ENCODE measurements at regions not wholly inside any gene's neighbourhood (a gene's known extent, or its start where the extent isn't known, plus 50 kb on each side); places are given as distances from the start of the nearest gene placed in this dataset.
"Not testable (repeated sequence)": the region's sequence is repeated elsewhere in the genome, so short reads cannot be mapped to it uniquely, and the experiment has no call there.

DNA sequence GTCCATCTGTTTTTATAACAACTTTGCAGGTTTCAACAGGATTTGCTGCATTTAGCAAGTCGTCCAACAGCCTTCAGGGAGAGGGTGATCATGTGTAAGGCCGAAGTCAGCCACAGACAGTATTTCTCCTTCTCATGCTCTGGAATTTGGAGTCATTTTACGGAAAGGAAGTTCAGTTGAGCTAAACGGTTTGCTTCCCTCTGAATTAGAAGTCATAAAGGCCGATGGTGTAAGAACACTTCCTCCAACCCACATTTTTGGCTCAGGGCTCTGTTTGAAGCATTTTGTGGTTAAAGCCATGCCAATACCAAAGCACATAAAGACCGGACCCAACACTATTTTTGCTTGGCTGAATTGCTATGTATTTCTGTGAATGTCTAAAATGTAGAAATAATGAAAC lies 129.5 kb downstream of the TMEM182 start:
- no peak overlapping the region for H3K4me3 Mint-ChIP-seq
- no peaks in the 10 kb centered on the region for H3K27me3 Mint-ChIP-seq (ENCODE audit: low read depth)
- no peak for DNase-seq (ENCODE audit: low read depth, low spot score)
- H3K4me1 Mint-ChIP-seq: peaks cover 6% of the 10 kb centered on the region
- no peaks in the 10 kb centered on the region for H3K36me3 Mint-ChIP-seq (ENCODE audit: low read depth)
- H3K9me3 Mint-ChIP-seq: no peaks in the 10 kb centered on the region
- no peak overlapping the region for H3K27ac Mint-ChIP-seq (ENCODE audit: unreplicated experiment)
- TF ChIP-seq, protein P1, sequence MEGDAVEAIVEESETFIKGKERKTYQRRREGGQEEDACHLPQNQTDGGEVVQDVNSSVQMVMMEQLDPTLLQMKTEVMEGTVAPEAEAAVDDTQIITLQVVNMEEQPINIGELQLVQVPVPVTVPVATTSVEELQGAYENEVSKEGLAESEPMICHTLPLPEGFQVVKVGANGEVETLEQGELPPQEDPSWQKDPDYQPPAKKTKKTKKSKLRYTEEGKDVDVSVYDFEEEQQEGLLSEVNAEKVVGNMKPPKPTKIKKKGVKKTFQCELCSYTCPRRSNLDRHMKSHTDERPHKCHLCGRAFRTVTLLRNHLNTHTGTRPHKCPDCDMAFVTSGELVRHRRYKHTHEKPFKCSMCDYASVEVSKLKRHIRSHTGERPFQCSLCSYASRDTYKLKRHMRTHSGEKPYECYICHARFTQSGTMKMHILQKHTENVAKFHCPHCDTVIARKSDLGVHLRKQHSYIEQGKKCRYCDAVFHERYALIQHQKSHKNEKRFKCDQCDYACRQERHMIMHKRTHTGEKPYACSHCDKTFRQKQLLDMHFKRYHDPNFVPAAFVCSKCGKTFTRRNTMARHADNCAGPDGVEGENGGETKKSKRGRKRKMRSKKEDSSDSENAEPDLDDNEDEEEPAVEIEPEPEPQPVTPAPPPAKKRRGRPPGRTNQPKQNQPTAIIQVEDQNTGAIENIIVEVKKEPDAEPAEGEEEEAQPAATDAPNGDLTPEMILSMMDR (conservative IDR thresholded peaks at IDR 0.05): no peak

DNA sequence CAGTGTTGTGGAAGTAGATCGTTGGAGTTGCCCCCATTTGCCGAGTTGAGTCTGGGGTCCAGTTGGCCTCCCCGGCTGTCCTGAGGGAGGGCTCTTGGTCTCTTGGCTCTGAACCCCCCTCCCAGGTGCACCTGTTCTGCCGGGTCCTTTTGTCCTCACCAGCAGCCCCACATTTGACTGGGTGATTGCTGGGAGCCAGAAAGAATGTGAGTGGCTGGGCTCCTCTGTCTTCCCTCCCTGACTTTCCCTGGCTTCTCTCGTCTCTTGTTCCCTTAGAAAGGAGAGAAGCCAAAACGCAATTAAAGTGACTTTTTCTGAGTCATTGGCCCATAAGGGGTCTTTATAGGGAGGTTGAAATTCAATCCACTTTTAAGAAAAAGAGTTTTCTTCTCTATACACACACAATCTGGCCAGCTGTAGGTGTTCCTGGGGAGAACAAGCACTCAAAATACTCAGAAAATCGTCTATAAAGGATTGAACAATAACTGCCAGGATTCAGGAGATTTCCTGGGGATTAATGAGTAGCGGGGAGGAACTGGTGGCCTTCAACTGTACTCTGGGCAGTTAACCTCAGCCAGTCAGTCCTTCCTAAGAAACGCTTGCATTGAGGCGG lies 131.0 kb downstream of the TMEM182 start:
- no peaks in the 10 kb centered on the region for H3K27me3 Mint-ChIP-seq (ENCODE audit: low read depth)
- peaks cover 6% of the 10 kb centered on the region for H3K4me1 Mint-ChIP-seq
- no peak overlapping the region for H3K4me3 Mint-ChIP-seq
- no peak for DNase-seq (ENCODE audit: low read depth, low spot score)
- TF ChIP-seq, protein P1 (conservative IDR thresholded peaks at IDR 0.05): no peak
- H3K36me3 Mint-ChIP-seq (ENCODE audit: low read depth): no peaks in the 10 kb centered on the region
- no peaks in the 10 kb centered on the region for H3K9me3 Mint-ChIP-seq
- H3K27ac Mint-ChIP-seq (ENCODE audit: unreplicated experiment): no peak overlapping the region

DNA sequence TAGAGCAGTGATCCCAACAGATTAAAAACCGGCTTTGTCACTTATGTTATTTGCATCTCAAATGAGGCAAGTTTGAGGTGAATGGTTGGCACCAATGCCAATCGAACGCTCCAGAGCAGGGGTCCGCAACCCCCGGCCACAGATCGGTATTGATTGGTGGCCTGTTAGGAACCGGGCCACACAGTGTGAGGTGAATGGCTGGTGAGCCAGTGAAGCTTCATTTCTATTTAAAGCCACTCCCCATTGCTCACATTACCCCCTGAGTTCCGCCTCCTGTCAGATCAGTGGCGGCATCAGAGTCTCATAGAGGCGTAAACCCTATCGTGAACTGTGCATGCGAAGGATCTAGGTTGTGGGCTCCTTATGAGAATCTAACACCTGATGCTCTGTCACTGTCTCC lies 132.0 kb downstream of the TMEM182 start:
- peaks cover 2% of the 10 kb centered on the region for H3K9me3 Mint-ChIP-seq
- TF ChIP-seq, protein P1 (conservative IDR thresholded peaks at IDR 0.05): no peak
- no peaks in the 10 kb centered on the region for H3K27me3 Mint-ChIP-seq (ENCODE audit: low read depth)
- no peaks in the 10 kb centered on the region for H3K36me3 Mint-ChIP-seq (ENCODE audit: low read depth)
- no peak for DNase-seq (ENCODE audit: low read depth, low spot score)
- H3K4me1 Mint-ChIP-seq: peaks cover 6% of the 10 kb centered on the region
- no peak overlapping the region for H3K4me3 Mint-ChIP-seq
- no peak overlapping the region for H3K27ac Mint-ChIP-seq (ENCODE audit: unreplicated experiment)

DNA sequence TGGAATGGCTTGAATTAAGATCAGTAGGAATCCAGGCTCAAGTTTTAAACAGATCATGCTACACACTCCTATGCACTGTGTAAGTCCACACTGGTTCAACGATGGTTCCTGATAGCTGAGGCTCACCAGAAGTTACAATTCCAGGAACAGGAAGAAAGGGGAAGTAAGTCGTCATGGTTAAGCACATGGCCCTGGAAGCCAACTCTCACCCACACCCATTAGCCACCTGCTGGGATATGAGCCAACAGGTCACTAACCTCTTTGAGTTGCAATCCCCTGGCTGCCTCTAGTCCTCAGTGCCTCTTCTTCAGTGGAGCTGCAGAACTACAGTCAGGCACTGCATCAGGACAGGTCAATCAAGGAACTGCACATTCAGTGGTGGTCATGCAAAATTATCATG lies 133.5 kb downstream of the TMEM182 start:
- Mint-ChIP-seq H3K4me1 (peaks cover 6% of the 10 kb centered on the region), H3K36me3 (ENCODE audit: low read depth) (no peaks in the 10 kb centered on the region), H3K27me3 (ENCODE audit: low read depth) (no peaks in the 10 kb centered on the region), H3K27ac (ENCODE audit: unreplicated experiment) (no peak overlapping the region), H3K4me3 (no peak overlapping the region), H3K9me3 (peaks cover 2% of the 10 kb centered on the region)
- DNase-seq (ENCODE audit: low read depth, low spot score): no peak
- TF ChIP-seq, protein P1 (conservative IDR thresholded peaks at IDR 0.05): no peak

DNA sequence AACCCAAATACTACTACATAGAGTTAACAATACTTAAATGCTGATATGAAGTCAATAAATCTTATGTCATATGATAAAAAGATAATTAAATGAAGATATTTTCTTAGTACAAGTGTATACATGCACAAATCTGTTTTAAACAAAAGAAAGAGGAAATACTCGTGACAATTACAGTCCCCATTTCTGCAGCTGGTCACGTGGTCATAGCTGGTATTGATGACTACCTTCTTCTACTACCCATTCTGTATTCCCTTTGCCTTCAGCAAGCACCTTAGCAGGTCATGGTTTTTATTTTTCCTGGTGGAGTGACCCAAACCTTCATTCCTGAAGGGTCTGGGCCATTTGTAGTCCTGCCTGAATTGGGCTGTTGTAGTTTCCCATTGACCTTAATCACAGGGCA lies 147.4 kb downstream of the TMEM182 start:
- not testable (repeated sequence) for H3K4me3 Mint-ChIP-seq; H3K4me1 Mint-ChIP-seq; H3K27me3 Mint-ChIP-seq (ENCODE audit: low read depth); H3K27ac Mint-ChIP-seq (ENCODE audit: unreplicated experiment); DNase-seq (ENCODE audit: low read depth, low spot score); H3K36me3 Mint-ChIP-seq (ENCODE audit: low read depth)
- H3K9me3 Mint-ChIP-seq: peaks cover 12% of the 10 kb centered on the region

DNA sequence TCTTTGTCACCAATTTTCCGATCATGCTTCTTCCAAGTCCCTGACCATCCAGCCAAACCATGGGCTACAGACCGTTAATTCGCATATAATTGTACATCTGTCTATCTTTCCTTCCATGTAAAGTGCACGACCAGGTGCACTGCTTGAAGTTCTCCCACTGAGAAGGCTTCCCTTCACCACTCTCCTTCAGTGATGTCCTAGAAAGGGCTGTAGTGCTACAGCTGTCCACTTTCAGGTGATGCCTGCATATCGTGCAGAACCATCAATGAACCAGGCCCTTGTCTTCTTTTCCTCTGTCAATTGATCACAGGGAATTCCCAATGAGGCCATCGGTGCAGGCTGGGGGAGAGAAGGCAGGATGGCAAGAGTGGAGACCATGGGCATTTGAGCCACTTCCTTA lies 148.9 kb downstream of the TMEM182 start:
- H3K36me3 Mint-ChIP-seq (ENCODE audit: low read depth): peaks cover 4% of the 10 kb centered on the region
- no peak overlapping the region for H3K27ac Mint-ChIP-seq (ENCODE audit: unreplicated experiment)
- H3K4me1 Mint-ChIP-seq: no peaks in the 10 kb centered on the region
- H3K27me3 Mint-ChIP-seq (ENCODE audit: low read depth): no peaks in the 10 kb centered on the region
- peaks cover 18% of the 10 kb centered on the region for H3K9me3 Mint-ChIP-seq
- no peak overlapping the region for H3K4me3 Mint-ChIP-seq
- DNase-seq (ENCODE audit: low read depth, low spot score): no peak
- TF ChIP-seq, protein P1 (conservative IDR thresholded peaks at IDR 0.05): no peak

All from neural crest cell (in vitro differentiated cells).